Limb (tissue), 2 donors: ENCODE measurements at regions not wholly inside any gene's neighbourhood (a gene's known extent, or its start where the extent isn't known, plus 50 kb on each side); places are given as distances from the start of the nearest gene placed in this dataset.

ENCODE experiments used
- DNase-seq, 2 donors: peaks; one replicate each; pipeline ENCODE4 v3.0.0-alpha.2; 2016; ENCODE audit errors: extremely low spot score in 2 of 2

- DNase-seq, result no peak
Observed at GRCh38 chr2:6580982-6581381, 284.7 kb downstream of the CMPK2 start.

- no peak for DNase-seq
Observed at GRCh38 chr2:6589150-6589549, 276.6 kb downstream of the CMPK2 start.

- DNase-seq, result no peak
Observed at GRCh38 chr2:6590442-6590841, 275.3 kb downstream of the CMPK2 start.

GRCh38 chr2:6602471-6602870 lies 263.2 kb downstream of the CMPK2 start:
- DNase-seq, result no peak

GRCh38 chr2:6605836-6606505 lies 259.7 kb downstream of the CMPK2 start:
- no peak for DNase-seq

DNA sequence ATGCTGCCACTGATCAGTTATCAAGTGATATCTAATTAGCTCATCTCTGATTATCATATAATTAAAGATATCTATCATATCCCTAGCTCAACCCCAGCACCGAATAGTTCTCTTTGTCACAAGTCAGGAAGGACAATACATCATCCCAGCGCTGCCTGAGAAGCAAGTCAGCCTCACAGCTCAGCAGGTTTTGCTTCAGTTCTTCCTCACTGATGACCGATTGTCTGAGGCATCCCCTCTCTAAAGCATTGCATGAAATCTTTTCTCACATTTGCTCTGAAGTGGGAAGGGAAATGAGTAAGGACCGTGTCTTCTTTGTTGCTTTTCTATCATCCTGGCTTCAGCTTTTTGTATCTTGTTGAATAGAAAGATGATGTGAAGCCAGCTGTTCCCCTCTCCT lies 247.9 kb downstream of the CMPK2 start:
- no peak for DNase-seq

- no peak for DNase-seq
Observed at GRCh38 chr2:6618201-6618600, 247.5 kb downstream of the CMPK2 start.

DNA sequence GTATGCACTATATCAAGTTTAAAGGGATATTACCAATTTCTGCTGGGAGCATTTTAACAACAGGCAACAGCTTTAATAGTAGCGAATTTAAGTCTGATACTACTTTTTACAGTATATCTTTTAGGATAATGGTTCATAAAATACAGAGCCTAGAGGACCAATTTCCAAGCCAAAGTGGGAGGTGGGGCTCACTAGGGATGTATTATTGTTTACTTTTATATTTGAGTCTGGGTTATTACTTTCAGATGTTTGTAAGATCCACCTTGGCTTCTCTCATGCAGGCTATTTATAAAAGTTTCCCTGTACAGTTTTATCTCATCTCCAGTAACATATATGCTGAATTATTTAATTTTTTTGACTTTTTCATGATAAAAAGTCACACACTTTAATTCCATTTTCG lies 242.0 kb downstream of the CMPK2 start:
- no peak for DNase-seq

GRCh38 chr2:6626401-6627012 lies 239.2 kb downstream of the CMPK2 start:
- DNase-seq, result no peak

GRCh38 chr2:6627316-6627715 lies 238.4 kb downstream of the CMPK2 start:
- no peak for DNase-seq

GRCh38 chr2:6630209-6630608 lies 235.5 kb downstream of the CMPK2 start:
- DNase-seq, result no peak

- no peak for DNase-seq
Observed at GRCh38 chr2:6635296-6635695, 230.4 kb downstream of the CMPK2 start.

GRCh38 chr2:6637330-6637729 lies 228.4 kb downstream of the CMPK2 start:
- no peak for DNase-seq

DNA sequence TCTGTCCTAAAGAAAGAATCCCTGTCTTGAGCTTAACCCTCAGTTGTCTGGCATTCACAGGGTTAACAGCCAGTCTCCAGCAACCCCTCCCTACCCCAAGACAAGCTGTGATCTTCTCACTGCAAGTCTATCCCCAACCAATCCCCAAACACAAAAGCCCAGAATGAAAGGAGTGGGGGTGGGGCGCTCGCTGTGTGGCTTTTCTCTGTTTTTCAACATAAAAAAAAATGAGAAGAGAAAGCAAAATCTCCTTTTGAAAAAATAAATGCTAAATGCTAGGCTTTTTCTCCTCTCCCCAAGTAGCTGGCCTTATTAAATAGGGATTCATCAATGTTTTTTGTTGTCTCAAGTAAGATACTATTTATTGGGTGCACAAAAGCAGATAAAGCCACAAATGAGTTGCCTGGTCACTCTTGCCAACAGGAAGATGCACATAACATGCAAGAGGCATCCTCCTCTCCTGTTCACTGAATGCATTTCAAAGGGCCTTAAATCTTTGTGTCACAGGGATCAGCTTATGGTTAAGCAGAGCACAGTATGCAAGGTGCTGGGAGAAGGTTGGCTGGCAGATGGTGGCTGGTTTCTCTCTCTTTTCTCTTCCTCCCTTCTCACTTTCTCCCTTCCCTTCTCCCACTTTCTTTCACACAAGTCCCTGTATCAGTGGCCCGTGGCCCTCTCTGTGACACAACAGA lies 225.6 kb downstream of the CMPK2 start:
- peak in 1 of 2 donors; percentile 60 for DNase-seq

DNA sequence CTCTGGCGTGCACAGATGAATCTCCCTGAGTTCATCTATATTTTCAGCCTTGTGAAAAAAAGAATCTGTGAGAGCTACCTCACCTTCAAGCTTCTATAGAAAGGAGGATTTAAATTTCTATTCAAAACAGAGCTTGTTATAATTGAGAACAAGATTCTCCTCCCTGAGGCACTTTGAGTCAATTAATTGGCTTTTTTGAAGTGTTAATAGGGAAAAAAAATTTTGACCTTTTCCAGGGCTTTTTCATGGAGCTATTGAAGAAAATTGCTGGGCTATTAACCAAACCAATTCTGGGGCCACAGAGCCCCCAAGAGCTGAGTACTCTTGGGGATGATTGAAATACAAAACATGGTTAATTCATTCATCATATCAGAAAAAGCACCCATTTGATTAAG lies 225.1 kb downstream of the CMPK2 start:
- no peak for DNase-seq

DNA sequence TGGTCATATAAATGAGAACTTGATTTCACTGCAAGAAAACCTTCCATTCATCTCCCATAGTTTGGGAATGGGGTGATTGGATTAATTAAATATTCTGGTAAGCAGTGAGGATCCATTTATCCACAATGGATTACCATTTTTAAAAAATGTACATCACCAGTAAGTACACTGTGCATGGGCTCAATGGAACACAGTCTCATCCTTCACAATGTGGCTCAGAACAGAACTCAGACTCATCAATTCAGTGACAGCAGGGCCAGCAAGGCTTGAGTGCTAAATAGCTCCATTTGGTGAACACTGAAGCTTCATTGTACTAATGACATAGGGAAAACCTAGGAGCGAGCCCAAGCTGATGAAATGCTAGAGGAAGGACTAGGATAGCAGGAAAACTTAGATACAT lies 223.8 kb downstream of the CMPK2 start:
- DNase-seq, result no peak

- no peak for DNase-seq
Observed at GRCh38 chr2:6644261-6644660, 221.4 kb downstream of the CMPK2 start.

DNA sequence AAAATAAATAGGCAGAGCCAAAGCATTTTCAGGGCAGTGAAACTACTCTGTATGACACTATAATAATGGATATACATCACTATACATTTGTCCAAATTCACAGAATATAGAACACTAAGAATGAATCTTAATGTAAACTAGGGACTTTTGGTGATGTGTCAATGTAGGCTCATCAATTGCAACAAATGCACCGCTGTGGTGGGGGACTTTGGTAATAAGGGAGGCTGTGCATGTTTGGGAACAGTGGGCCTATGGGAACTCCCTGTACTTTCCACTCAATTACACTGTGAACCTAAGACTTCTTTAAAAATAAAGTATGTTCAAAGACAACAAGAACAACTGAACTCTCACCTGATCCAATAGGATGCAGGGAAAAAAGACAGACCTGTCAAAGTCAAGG lies 220.7 kb downstream of the CMPK2 start:
- DNase-seq, result no peak

GRCh38 chr2:6645672-6646071 lies 220.0 kb downstream of the CMPK2 start:
- DNase-seq, result no peak

GRCh38 chr2:6647046-6647445 lies 218.7 kb downstream of the CMPK2 start:
- peak in 1 of 2 donors; percentile 64 for DNase-seq

GRCh38 chr2:6648596-6649247 lies 217.0 kb downstream of the CMPK2 start:
- peak in 1 of 2 donors; percentile 50 for DNase-seq

GRCh38 chr2:6650311-6650710 lies 215.4 kb downstream of the CMPK2 start:
- DNase-seq, result no peak
